Stimulated activated naive CD8-positive, alpha-beta T cell treated with anti-CD3 and anti-CD28 coated beads, Interleukin-15, Interleukin-2, amounts not matched to agents 100 U/mL and 50 U/mL, for 24 hours (primary cell): ENCODE measurements at regions not wholly inside any gene's neighbourhood (a gene's known extent, or its start where the extent isn't known, plus 50 kb on each side); places are given as distances from the start of the nearest gene placed in this dataset.
"Not testable (repeated sequence)": the region's sequence is repeated elsewhere in the genome, so short reads cannot be mapped to it uniquely, and the experiment has no call there.

Source experiments
- ATAC-seq: fragments of 150-1000 bp; cut with Tn5 transposase; one replicate; pipeline ENCODE4 v1.10.0; 2021
- DNase-seq: peaks from one replicate; pipeline ENCODE4 v3.0.0; 2021

GRCh38 chr7:106713452-106713851 lies 52.5 kb upstream of the CCDC71L start:
- not testable (repeated sequence) for ATAC-seq

DNA sequence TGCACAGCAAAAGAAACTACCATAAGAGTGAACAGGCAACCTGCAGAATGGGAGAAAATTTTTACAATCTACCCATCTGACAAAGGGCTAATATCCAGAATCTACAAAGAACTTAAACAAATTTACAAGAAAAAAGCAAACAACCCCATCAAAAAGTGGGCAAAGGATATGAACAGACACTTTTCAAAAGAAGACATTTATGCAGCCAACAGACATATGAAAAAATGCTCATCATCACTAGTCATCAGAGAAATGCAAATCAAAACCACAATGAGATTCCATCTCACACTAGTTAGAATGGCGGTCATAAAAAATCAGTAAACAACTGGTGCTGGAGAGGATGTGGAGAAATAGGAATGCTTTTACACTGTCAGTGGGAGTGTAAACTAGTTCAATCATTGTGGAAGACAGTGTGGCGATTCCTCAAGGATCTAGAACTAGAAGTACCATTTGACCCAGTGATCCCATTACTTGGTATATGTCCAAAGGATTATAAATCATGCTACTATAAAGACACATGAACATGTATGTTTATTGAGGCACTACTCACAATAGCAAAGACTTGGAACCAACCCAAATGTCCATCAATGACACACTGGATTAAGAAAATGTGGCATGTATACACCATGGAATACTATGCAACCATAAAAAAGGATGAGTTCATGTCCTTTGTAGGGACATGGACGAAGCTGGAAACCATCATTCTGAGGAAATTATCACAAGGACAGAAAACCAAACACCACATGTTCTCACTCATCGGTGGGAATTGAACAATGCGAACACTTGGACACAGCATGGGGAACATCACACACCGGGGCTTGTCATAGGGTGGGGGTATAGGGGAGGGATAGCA lies 53.9 kb upstream of the CCDC71L start:
- DNase-seq, ATAC-seq: not testable (repeated sequence)

More at GRCh38 chr7:106713452-106713851, 52.5 kb upstream of the CCDC71L start:
- DNase-seq: not testable (repeated sequence)

GRCh38 chr7:106715730-106716129 lies 54.8 kb upstream of the CCDC71L start:
- DNase-seq (no peak), ATAC-seq (peak; percentile 43)

DNA sequence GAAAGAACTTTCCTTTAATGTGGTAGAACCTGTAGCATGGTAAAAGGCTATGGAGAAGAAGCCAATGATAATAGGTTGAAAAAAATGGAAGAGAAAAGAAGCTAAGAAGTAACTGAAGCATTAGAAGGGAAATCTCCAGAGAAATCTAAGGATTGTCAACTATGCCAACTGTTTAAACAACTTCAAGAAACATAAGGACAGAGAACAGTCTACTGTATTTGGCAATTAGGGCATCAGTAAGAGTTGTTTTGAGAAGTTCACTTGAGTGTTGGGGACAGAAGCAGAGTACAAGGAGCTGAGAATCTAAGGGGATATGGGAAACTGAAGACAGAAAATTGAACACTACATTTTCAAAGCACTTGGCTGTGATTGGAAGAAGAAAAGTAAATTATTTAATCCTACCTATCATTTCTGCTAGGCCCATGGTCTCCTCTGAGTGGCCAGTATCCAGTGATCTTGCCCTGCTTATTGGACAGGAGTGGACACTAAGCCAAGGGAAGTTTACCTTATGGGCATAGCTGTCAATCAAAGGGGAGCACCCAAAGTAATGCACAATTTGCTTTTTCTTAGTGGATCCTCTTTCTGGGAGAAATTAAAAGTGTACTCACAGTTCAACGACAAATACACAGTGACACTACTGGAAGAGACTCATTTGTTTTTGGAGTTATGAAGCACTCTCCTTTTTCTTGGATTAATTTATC lies 56.4 kb upstream of the CCDC71L start:
- ATAC-seq: no peak
- no peak for DNase-seq

- DNase-seq (peak; percentile 83), ATAC-seq (peak; percentile 98)
Observed at GRCh38 chr7:106717955-106718871, 57.3 kb upstream of the CCDC71L start.

DNA sequence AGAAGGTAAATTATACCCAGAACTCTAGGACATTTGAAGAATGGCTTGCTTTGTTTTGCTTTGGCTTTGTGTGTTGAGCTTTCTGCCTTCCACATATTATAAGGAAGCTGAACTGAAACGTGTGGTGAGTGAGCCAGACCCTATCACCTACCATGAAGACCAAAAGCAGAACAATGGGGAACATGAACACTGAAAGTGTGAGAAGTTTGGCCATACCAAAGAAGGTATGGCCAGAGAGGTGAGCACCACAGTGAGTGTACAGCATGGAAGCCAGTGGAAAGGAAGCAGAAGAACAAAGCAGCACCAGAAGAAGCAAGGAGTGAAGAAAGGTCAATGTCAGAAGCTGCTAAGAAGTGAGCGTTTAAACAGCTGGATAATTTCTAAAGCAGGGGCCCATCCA lies 59.7 kb upstream of the CCDC71L start:
- ATAC-seq (no peak), DNase-seq (no peak)

GRCh38 chr7:106721816-106722785 lies 61.1 kb upstream of the CCDC71L start:
- no peak for DNase-seq
- no peak for ATAC-seq

GRCh38 chr7:106723398-106723797 lies 62.4 kb upstream of the CCDC71L start:
- DNase-seq (no peak), ATAC-seq (no peak)

DNA sequence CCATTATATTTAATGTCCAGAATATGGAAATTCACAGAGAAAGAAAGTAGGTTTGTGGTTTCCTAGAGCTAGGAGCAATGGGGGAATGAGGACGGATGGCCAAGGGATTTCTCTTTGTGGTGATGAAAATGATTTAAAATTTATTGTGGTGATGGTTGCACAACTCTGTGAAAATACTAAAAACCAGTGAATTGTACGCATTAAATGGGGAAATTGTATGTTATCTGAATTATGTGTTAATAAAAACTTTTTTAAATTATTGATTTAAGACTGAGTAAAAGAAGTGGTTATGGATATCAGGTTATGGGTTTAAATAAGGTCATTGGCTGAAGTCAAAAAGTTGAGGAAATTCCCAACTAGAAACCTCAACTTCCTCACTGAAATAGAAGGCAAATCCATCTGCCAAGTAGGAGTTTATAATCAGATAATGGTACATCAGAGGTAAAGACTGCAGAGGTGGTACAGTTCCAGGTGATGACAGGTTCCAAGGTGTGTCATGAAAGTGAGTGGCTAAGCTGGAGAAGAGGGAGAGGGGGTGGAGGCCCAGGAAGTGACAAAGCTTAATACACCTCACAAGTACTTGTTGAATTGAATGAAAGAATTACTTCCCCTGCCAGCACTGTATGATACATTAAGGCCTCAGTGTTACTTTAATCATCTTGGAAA lies 68.9 kb upstream of the CCDC71L start:
- DNase-seq: no peak
- no peak for ATAC-seq

GRCh38 chr7:106731187-106731586 lies 70.2 kb upstream of the CCDC71L start:
- ATAC-seq (no peak), DNase-seq (no peak)

DNA sequence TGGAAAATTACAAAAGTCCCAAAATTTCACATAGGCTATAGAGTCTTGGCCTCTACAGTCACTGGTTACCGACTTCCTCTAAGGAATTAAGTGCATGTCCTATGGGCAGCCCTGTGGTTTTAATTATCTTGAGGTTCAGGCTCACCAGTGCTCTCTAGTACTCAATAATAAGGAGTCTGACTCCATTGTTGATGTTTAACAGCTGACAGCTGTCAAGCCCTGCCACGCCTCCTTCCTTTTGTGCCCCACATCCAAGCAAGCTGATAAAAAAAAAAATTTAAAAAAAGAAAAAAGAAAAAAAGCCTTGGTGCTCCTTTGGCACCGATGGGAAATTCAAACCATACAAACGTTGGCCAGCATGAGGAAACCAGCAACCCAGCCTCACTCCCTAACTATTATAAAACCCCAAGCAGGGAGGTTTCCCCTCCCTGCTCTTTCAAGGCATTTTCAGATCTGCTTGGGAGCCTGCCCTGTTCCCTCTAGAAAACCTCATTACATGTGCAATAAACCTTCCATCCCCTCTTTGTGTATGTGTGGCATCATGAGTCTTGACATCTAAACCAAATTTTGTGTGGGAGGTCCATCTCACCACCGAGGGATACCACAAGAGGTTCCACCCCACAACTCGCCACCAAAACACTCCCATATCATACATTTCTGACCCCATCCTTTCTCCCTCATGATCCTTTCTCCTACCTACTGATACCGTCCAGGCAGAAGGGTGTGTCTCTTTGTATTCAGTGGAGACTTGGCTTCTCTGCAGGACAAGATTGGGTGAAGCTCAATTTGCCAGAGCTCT lies 70.9 kb upstream of the CCDC71L start:
- ATAC-seq (peak; percentile 56), DNase-seq (no peak)

GRCh38 chr7:106735637-106736036 lies 74.7 kb upstream of the CCDC71L start:
- no peak for ATAC-seq
- no peak for DNase-seq

DNA sequence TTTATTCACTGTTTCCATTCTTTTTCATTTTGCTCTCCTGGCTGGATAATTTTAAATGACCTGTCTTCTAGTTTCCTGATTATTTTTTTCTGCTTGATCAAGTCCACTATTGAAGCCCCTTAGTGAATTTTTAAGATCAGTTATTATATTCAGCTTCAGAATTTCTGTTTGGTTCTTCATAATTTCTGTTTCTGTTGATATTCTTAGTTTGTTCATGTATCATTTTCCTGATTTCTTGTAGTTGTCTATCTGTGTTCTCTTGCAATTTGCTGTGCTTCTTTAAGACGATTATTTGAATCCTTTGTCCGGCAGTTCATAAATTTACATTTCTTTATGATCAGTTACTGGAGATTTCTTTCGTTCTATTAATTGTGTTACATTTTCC lies 75.2 kb upstream of the CCDC71L start:
- ATAC-seq (no peak), DNase-seq (no peak)

GRCh38 chr7:106736508-106737201 lies 75.7 kb upstream of the CCDC71L start:
- peak; percentile 33 for DNase-seq
- peak; percentile 81 for ATAC-seq

GRCh38 chr7:106737202-106737562 lies 76.2 kb upstream of the CCDC71L start:
- ATAC-seq (no peak), DNase-seq (no peak)

- no peak for ATAC-seq
- no peak for DNase-seq
Observed at GRCh38 chr7:106740806-106741205, 79.8 kb upstream of the CCDC71L start.

- ATAC-seq: no peak
Observed at GRCh38 chr7:106744563-106745091, 83.7 kb upstream of the CCDC71L start.

GRCh38 chr7:106747301-106747700 lies 86.3 kb upstream of the CCDC71L start:
- not testable (repeated sequence) for ATAC-seq, DNase-seq

More at GRCh38 chr7:106744563-106745091, 83.7 kb upstream of the CCDC71L start:
- no peak for DNase-seq

GRCh38 chr7:106747804-106748203 lies 86.8 kb upstream of the CCDC71L start:
- DNase-seq: no peak
- ATAC-seq: no peak
